Thyroid gland (tissue), 4 donors: ENCODE measurements at regions not wholly inside any gene's neighbourhood (a gene's known extent, or its start where the extent isn't known, plus 50 kb on each side); places are given as distances from the start of the nearest gene placed in this dataset.

ENCODE experiments used
- CTCF ChIP-seq, 6 experiments: fragments of 200-600 bp in 3 of 6; fragments of 450-650 bp in 3 of 6; sonication (generic) in 3 of 6; IDR thresholded peaks; one replicate each; pipeline ENCODE4 v1.5.1; 2016 to 2019; ENCODE audit warnings: antibody characterized with exemption in 6 of 6, mild to moderate bottlenecking in 2 of 6, inconsistent platforms in 1 of 6, moderate library complexity in 1 of 6
- POLR2A ChIP-seq, 2 donors: fragments of 450-650 bp; IDR thresholded peaks; one replicate each; pipeline ENCODE4 v1.6.1; 2017; ENCODE audit warnings: antibody characterized with exemption in 2 of 2, mild to moderate bottlenecking in 2 of 2, moderate library complexity in 1 of 2

GRCh38 chr19:27618006-27618405, 1594.9 kb downstream of the UQCRFS1 start:
- no peak for TF ChIP-seq CTCF (IDR thresholded peaks at IDR 0.05)
- no peak for TF ChIP-seq POLR2A (IDR thresholded peaks at IDR 0.05)
